GM20000 (cell line): ENCODE measurements at regions not wholly inside any gene's neighbourhood (a gene's known extent, or its start where the extent isn't known, plus 50 kb on each side); places are given as distances from the start of the nearest gene placed in this dataset.
"Not testable (repeated sequence)": the region's sequence is repeated elsewhere in the genome, so short reads cannot be mapped to it uniquely, and the experiment has no call there.

Experiments used
- DNase-seq: peaks from one replicate; pipeline ENCODE4 v3.0.0; 2012; ENCODE audit warnings: low spot score
- TF ChIP-seq, protein P1 (sequence below): IDR thresholded peaks from 2 replicates; pipeline ENCODE4 v1.5.1; 2012; ENCODE audit warnings: mild to moderate bottlenecking, control low read depth; ENCODE audit errors: extremely low read depth, missing control alignments

DNA sequence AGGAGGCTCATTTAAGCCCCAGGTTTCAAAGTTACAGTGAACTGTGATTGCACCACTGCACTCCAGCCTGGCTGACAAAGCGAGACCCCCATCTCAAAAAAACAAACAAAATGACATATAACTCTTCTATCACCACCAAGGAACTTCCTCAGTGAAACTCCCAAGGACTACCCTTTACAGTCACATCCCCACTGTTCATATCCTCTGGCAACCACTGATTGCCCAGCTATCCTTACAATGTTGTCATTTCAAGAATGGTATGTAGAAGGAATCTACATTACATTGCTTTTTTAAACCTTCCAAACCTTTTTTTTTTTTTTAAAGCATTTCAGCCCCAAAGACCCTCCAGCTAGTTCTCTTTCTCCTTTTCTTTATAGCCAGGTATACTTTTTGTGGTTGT lies 123.1 kb upstream of the CARMIL1 start:
- TF ChIP-seq, protein P1, sequence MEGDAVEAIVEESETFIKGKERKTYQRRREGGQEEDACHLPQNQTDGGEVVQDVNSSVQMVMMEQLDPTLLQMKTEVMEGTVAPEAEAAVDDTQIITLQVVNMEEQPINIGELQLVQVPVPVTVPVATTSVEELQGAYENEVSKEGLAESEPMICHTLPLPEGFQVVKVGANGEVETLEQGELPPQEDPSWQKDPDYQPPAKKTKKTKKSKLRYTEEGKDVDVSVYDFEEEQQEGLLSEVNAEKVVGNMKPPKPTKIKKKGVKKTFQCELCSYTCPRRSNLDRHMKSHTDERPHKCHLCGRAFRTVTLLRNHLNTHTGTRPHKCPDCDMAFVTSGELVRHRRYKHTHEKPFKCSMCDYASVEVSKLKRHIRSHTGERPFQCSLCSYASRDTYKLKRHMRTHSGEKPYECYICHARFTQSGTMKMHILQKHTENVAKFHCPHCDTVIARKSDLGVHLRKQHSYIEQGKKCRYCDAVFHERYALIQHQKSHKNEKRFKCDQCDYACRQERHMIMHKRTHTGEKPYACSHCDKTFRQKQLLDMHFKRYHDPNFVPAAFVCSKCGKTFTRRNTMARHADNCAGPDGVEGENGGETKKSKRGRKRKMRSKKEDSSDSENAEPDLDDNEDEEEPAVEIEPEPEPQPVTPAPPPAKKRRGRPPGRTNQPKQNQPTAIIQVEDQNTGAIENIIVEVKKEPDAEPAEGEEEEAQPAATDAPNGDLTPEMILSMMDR: no peak
- no peak for DNase-seq

GRCh38 chr6:25157183-25157582 lies 122.0 kb upstream of the CARMIL1 start:
- DNase-seq: no peak
- TF ChIP-seq, protein P1: no peak

GRCh38 chr6:25157842-25158241 lies 121.3 kb upstream of the CARMIL1 start:
- TF ChIP-seq, protein P1: no peak
- no peak for DNase-seq

DNA sequence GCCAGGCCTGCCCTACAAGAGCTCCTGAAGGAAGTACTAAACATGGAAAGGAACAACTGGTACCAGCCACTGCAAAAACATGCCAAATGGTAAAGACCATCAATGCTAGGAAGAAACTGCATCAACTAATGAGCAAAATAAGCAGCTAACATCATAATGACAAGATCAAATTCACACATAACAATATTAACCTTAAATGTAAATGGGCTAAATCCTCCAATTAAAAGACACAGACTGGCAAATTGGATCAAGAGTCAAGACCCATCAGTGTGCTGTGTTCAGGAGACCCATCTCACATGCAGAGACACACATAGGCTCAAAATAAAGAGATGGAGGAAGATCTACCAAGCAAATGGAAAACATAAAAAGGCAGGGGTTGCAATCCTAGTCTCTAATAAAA lies 119.0 kb upstream of the CARMIL1 start:
- DNase-seq: not testable (repeated sequence)

DNA sequence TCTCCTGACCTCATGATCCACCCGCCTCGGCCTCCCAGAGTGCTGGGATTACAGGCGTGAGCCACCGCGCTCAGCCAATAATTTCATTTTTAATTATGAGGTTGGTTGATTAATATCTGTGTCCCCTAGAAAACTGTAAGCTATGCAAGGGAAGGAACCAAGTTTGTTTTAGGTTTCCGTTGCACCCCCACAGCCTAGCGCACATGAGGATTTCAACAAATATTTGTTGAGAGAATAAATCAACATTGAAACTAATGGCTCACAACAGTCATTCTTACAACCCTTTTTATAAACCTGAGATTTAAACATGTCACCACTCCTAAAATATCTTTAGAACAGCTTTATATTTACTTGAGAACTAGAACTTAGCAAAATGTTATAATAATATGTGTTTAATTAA lies 114.0 kb upstream of the CARMIL1 start:
- DNase-seq: no peak
- TF ChIP-seq, protein P1: no peak

GRCh38 chr6:25165800-25166199 lies 113.4 kb upstream of the CARMIL1 start:
- no peak for DNase-seq
- TF ChIP-seq, protein P1: no peak

DNA sequence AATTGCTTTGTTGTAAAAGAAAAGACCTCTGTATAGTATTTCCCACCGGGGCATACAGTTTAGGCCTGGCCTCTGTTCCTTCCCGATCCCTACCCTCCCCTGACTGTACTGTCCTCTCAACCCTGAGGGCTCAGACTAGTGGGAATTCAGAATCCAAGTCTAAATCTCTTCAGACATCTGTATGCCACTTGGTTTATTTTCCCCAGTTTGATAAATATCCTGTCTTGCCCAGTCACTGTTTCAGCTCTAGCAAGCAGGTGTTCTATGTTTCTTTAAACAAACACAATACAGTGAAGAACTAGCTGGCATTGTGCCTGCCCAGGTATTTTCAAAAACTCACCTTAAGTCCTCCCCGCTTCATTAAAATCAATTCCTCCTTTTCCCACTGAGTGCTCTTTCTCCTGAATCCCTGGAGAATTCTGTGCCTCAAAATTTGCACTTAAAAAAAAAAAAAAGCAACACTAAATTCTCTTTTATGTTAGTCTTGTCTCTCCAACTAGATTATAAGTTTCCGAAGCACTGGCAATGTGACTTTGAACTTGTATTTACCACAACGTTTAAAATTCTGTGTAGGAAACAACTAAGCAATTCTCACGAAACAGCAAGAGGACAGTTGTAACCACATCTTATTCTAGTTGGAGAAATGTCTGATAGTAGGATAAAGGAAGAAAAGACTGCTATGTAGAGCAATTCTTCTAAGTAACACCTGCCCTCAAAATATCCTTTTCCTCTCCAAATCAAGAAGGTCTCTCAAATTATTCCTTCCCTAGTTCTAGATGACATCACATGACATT lies 112.0 kb upstream of the CARMIL1 start:
- DNase-seq: no peak
- TF ChIP-seq, protein P1: no peak

DNA sequence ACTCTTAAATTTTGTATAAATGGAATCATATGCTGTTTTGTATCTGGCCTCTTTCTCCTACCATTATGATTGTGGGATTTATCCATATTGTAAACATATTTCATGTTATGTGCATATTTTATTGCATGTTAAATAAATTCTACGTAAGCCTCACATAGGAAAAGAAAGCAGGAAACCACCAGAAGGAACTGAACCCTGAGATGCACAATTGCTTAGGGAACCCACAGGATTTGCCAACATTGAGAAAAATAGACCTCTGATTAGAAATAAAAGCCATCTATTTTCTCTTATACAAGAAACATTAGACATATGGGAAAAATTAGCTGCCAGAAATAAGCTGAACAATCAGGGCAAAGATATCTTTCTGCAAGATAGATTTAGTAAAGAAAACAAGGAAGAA lies 111.2 kb upstream of the CARMIL1 start:
- TF ChIP-seq, protein P1: no peak
- no peak for DNase-seq
